Activated CD8-positive, alpha-beta memory T cell treated with anti-CD3 and anti-CD28 coated beads, Interleukin-2, amount 50 U/mL, for 24 hours (primary cell): ENCODE measurements at regions not wholly inside any gene's neighbourhood (a gene's known extent, or its start where the extent isn't known, plus 50 kb on each side); places are given as distances from the start of the nearest gene placed in this dataset.
"Not testable (repeated sequence)": the region's sequence is repeated elsewhere in the genome, so short reads cannot be mapped to it uniquely, and the experiment has no call there.

Experiments
- DNase-seq: peaks from one replicate; pipeline ENCODE4 v3.0.0-alpha.2; 2020; ENCODE audit errors: extremely low read depth

GRCh38 chr22:19662049-19662684 is 52.1 kb upstream of the SEPTIN5 start:
- not testable (repeated sequence) for DNase-seq

GRCh38 chr22:19663286-19663815 is 51.0 kb upstream of the SEPTIN5 start:
- no peak for DNase-seq

- no peak for DNase-seq
Observed at GRCh38 chr22:19663821-19664355, 50.4 kb upstream of the SEPTIN5 start.

- no peak for DNase-seq
Observed at GRCh38 chr22:19664406-19664805, 49.9 kb upstream of the SEPTIN5 start.
